ENCODE measurements at regions not wholly inside any gene's neighbourhood (a gene's known extent, or its start where the extent isn't known, plus 50 kb on each side); places are given as distances from the start of the nearest gene placed in this dataset.
A peak's percentile ranks its signal among the peaks of the same experiment; 100 is the strongest.
"Not testable (repeated sequence)": the region's sequence is repeated elsewhere in the genome, so short reads cannot be mapped to it uniquely, and the experiment has no call there.

- no peak for DNase-seq
Observed at GRCh38 chr9:73347123-73347522, 195.5 kb downstream of the ANXA1 start.

- no peak for DNase-seq
Observed at GRCh38 chr9:73347720-73348119, 196.1 kb downstream of the ANXA1 start.

DNA sequence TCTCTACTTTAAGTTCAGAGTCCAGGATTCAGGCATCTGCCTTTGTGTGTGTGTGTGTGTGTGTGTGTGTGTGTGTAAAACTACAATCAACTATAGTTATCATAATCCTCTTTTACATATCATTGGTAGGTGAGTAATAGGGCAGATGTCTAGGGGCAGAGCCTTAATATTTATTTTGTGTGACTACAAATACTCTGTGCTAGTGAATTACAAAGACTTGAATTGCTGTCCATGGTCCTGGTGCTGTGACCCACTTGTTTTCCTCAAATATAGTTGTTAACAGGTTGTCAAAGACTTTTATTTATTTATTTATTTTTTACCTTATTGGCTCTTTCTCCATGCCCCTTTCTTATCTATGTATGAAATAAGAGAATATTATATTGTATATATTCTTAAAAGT is 196.8 kb downstream of the ANXA1 start:
- DNase-seq = no peak

GRCh38 chr9:73349476-73349875 is 197.8 kb downstream of the ANXA1 start:
- no peak for DNase-seq

DNA sequence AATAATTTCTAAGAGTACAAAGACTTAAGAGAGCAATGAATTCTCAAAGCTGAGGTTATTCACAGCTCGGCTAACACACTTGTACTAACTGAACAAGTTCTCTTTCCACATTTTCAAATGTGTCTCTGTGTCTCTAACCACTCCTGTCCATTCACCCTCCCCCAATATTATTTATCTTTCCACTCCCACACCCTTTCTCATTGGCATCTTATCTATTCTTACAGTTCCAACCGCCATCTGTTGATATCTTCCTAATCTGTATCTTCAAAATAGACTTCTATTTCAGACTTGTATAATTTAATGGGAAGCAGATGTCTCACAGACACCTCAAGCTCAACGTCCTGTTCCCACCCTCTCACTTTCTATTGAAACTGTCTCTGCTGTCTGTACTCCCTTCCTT is 205.9 kb downstream of the ANXA1 start:
- DNase-seq = no peak

- no peak for DNase-seq
Observed at GRCh38 chr9:73370053-73370452, 218.4 kb downstream of the ANXA1 start.

DNA sequence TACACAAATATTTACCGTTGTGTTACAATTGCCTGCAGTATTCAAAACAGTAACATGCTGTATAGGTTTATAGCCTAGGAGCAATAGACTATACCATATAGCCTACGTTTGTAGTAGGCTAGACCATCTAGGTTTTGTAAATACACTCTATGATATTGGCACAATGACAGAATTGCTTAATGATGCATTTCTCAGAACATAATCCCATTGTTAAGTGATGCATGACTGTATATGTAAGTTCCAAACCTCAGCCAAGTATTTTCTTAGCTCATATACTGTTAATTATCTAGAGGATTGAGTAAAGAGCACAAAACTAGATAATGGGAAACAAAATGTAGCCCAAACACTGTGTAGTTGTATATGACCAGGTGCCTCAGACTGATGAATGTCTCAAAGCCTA is 220.1 kb downstream of the ANXA1 start:
- no peak for DNase-seq

DNA sequence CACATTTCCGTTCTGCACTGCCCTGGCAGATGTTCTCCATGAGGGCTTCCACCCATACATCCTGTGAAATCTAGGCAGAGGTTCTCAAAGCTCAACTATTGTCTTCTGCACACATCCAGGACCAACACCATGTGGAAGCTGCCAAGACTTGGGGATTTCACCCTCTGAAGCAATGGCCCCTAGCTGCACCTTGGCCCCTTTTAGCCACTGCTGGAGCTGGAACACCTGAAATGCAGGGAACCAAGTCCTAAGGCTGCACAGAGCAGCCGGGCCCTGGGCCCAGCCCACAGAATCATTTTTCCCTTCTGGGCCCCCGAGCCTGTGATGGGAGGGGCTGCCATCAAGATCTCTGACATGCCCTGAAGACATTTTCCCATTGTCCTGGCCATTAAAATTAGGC is 228.7 kb downstream of the ANXA1 start:
- DNase-seq = no peak

DNA sequence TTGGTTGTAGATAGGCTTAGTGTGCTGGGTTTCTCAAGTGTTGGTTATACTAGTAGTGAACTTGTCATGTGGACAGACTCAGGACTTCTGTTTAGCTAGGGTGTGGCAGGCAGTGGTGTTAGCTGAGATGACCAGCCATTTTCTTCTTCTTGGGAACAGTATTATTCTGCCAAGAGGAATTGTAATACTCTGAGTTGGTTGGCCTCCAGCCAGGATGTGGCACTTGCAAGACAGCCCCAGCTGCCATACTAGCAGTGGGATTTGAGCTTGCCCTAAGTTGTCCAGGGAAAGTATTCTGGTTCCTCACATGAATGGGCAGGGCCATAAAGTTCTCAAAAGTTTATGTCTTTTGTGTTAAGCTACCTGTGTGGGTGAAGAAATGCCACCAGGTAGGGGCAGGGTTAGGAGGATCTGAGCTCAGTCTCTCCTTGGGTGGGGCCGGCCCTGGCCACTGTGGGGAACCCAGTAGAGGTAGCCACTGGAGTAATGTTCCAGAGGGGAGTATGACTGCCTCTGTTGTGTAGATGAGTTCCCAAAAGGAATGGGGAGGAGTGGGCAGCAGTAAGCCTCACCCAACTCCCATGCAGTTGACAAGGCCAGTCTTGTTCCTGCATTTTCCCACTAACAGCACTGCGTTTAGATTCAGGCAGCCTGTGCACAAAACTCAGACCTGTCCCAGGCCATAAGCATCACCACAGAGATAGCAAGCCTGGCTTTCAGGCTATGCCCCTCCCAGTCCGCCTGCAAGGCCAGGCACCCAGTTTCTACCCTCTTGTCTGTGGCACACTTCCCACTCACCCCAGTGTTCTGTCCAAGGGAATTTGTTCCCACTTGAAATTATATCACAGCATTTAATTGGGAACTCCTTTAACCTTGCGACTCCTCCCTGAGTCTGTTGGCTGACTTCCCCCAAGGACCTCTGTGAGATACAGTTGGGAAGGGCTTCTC is 250.7 kb downstream of the ANXA1 start:
- DNase-seq = no peak

GRCh38 chr9:73411494-73411893 is 259.8 kb downstream of the ANXA1 start:
- DNase-seq = no peak

DNA sequence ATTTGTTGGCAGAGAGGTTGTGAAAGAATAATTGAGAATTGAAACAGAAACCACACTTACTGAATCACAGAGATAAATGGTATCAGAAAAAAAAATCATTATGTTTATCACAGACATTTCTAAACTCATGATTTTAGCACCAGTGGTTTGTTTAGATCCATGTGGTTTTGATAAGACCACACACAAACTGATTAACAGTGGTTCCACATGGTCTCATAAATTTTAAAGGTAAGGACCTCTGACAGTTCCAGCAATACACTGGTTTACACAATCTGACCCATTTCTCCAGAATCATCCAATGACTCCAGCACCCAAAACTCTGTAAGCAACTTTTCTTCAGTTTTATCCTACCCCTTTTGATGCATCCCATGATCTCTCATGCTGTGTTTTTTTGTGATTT is 261.2 kb downstream of the ANXA1 start:
- no peak for DNase-seq

DNA sequence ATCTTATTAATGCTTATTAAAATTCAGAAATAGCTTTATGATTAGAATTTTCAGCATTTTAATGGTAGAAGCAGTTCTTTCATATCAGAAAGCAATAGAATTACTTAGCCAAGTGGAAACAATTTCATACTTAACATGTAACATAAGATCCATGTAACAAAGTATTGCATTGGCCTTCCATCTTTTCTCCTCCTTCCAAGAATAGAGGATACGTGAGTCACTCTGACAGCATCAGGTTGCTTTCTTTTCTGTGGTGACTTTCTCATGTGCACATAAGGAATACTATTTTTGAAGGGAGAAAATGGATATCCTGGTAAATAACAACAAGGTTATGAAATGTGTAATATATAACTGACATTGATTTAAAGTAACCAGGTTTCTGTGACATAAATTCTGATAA is 272.2 kb downstream of the ANXA1 start:
- DNase-seq = no peak

DNA sequence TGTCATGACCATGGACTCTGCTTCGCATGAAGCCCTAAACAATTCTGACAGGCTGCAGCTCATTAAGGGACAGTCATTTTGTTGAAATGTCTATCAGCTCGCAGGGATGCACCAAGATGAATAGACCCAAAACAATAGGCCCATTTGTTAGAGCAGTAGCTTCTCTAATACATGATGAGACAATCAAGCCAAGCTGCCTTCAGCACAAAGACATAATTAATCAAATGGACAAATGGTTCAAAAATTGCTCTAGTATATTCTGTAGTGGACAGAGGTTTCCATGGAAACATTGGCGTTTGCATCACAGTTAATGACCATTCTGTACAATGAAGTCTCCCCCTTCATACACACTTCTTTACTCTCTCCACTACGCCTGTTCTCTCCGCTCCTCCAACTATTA is 274.6 kb downstream of the ANXA1 start:
- peak; percentile 99 for DNase-seq

DNA sequence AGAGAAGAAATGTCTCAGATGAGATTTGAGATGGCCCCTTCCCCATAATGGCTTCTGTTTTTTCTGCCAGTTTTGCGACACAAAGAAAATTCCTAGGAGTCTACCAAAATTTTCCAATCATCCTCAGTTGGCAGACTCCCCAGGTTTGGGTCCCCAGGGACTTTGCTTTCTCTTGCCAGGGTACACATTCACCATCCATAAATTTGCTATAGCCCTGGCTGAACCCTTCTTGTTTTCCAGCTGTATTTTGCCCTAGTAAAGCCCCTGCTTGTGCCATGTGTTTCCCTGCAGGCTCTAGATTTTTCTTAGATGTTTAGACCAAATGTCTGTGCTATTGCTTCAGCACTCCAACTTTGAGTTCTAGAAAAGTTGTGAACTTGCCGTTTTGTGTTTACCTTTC is 283.2 kb downstream of the ANXA1 start:
- no peak for DNase-seq

- no peak for DNase-seq
Observed at GRCh38 chr9:73437758-73438157, 286.1 kb downstream of the ANXA1 start.

GRCh38 chr9:73439839-73440238 is 288.2 kb downstream of the ANXA1 start:
- DNase-seq = not testable (repeated sequence)

GRCh38 chr9:73441223-73441622 is 289.6 kb downstream of the ANXA1 start:
- no peak for DNase-seq

- no peak for DNase-seq
Observed at GRCh38 chr9:73441890-73442818, 290.5 kb downstream of the ANXA1 start.

DNA sequence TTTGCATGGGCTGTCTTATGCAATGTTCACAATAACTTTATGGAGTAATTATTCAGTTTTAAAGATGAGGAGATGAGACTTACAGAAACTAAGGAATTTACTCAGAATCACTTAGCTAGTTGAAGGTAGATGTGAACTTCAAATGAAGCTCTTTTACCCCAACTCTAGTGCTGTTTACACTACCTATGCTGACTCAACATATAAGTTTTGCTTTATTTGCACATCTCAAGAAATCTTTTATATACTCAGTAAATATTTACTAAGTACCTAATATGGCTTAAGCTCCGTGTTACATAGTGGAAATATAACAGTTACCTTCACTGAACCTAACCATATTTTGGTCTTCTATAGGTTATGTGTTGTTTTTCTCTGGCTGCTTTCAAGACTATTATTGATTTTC is 293.2 kb downstream of the ANXA1 start:
- DNase-seq = no peak

DNA sequence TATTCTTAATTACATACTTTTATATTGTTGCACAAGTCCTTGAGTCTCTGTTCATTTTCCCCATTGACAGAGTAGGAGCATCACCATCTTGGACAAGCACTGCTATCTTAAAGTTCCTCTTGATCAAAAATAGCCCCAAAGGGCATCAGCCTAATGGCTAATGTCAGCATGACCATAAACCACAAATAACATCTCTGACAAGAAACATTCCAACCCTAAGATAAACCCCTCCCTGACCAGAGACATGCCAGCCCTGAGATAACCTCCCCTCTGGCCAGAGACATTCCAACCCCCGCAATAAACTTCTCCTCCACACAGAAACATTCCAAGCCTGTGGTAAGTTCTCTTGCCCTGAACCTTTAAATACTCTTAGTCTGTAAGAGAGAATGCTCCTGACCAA is 293.7 kb downstream of the ANXA1 start:
- DNase-seq = not testable (repeated sequence)

DNA sequence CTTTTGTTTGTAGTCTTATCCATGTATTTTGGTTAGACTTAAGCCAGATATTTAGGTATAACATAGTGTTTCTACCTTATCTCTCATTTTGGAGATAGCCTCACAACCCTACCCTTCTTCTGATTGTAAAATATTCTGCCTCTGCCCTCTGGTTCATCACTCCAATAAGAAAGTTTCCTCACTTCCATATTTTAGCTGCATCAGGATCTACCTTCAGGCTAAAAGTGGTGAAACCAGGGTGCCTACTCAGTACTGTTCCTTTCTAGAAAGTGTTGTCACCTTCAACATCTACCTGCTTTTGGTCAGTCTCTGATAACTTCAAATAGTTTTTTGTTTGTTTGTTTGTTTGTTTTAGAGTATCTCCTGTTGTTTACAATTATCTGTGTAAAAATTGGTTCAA is 294.6 kb downstream of the ANXA1 start:
- no peak for DNase-seq

- no peak for DNase-seq
Observed at GRCh38 chr9:73451003-73451402, 299.3 kb downstream of the ANXA1 start.

GRCh38 chr9:73459817-73460216 is 308.2 kb downstream of the ANXA1 start:
- no peak for DNase-seq

DNA sequence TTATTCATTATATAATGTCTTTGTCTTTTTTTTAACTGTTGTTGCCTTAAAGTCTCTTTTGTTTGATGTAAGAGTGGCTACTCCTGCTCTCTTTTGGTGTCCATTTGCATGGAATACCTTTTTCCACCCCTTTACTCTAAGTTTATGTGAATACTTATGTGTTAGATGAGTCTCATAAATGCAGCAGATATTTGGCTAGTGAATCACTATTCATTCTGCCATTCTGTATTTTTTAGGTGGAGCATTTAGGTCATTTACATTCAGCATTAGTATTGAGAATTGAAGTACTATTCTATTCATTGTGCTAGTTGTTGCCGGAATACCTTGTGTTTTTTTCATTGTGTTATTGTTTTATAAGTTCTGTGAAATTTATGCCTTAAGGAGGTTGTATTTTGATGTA is 317.1 kb downstream of the ANXA1 start:
- no peak for DNase-seq
